ENCODE measurements at regions not wholly inside any gene's neighbourhood (a gene's known extent, or its start where the extent isn't known, plus 50 kb on each side); places are given as distances from the start of the nearest gene placed in this dataset.

GRCh38 chr4:97334348-97334747 is 808.9 kb downstream of the STPG2 start:
- H3K4me1 ChIP-seq (ENCODE audit: control insufficient read depth, extremely low read depth, insufficient read depth, low read length) = no peaks in the 10 kb centered on the region
- DNase-seq (ENCODE audit: low read depth, low spot score) (no peak), FAIRE-seq (no peak)
- no peak overlapping the region for H3K9ac ChIP-seq (replicated peaks; ENCODE audit: extremely low read depth, insufficient read depth, low read length)
- H3K4me2 ChIP-seq (ENCODE audit: insufficient read depth, low read length) = no peak overlapping the region
- no peaks in the 10 kb centered on the region for H3K9me3 ChIP-seq (replicated peaks; ENCODE audit: control insufficient read depth, insufficient read depth, low read length)
- H4K20me1 ChIP-seq (replicated peaks; ENCODE audit: control insufficient read depth, extremely low read depth, insufficient read depth, low read length) = no peaks in the 10 kb centered on the region
- H3K27ac ChIP-seq (ENCODE audit: insufficient read depth, low read depth, low read length) = no peak overlapping the region
- TF ChIP-seq CTCF (IDR thresholded peaks at IDR 0.05; ENCODE audit: extremely low read depth in 1 of 2, insufficient read depth in 1 of 2, low read depth in 1 of 2, low read length in 2 of 2) (no peak), MYC (IDR thresholded peaks at IDR 0.05; ENCODE audit: low read depth, low read length) (no peak), EZH2 (IDR thresholded peaks at IDR 0.05; ENCODE audit: borderline replicate concordance, low read depth, low read length, severe bottlenecking) (no peak), POLR2AphosphoS5 (IDR thresholded peaks at IDR 0.05; ENCODE audit: insufficient read depth, low read depth, low read length) (no peak), GATA2 (IDR thresholded peaks at IDR 0.05; ENCODE audit: insufficient read depth, insufficient read length, low read depth, low read length) (no peak), FOS (IDR thresholded peaks at IDR 0.05; ENCODE audit: borderline replicate concordance, insufficient read depth, low read length) (no peak), POLR2A (IDR thresholded peaks at IDR 0.05; ENCODE audit: low read depth, low read length) (no peak)
- intact Hi-C loops (cut with micrococcal nuclease) (no loop called here), dilution Hi-C loops (cut with MboI; ENCODE audit: extremely low pct_ligation_motif_present, low sequenced_read_pairs) (no loop called here)
- no peaks in the 10 kb centered on the region for H3K36me3 ChIP-seq (ENCODE audit: control insufficient read depth in 2 of 2, extremely low read depth in 1 of 2, insufficient read depth in 2 of 2, low read length in 2 of 2)
- POLR2A ChIA-PET = no interaction called here
- no peaks in the 10 kb centered on the region for H3K27me3 ChIP-seq (ENCODE audit: control insufficient read depth in 2 of 2, insufficient read depth in 2 of 2, low read length in 2 of 2)
- no peak overlapping the region for H3K4me3 ChIP-seq (replicated peaks in 1 of 3; ENCODE audit: insufficient read depth in 1 of 3, low read depth in 1 of 3, low read length in 3 of 3)
- H3K79me2 ChIP-seq (ENCODE audit: control insufficient read depth, insufficient read depth, low read length) = no peaks in the 10 kb centered on the region
- CTCF ChIA-PET = no interaction called here
- no peak overlapping the region for H2AFZ ChIP-seq (ENCODE audit: low read depth, low read length)
- BruUV-seq (replicated peaks) = no TSS peak
- no peaks in the 10 kb centered on the region for H3K9me1 ChIP-seq (replicated peaks; ENCODE audit: control insufficient read depth, extremely low read depth, insufficient read depth, low read length)
